ENCODE measurements at regions not wholly inside any gene's neighbourhood (a gene's known extent, or its start where the extent isn't known, plus 50 kb on each side); places are given as distances from the start of the nearest gene placed in this dataset.
A peak's percentile ranks its signal among the peaks of the same experiment; 100 is the strongest.

DNA sequence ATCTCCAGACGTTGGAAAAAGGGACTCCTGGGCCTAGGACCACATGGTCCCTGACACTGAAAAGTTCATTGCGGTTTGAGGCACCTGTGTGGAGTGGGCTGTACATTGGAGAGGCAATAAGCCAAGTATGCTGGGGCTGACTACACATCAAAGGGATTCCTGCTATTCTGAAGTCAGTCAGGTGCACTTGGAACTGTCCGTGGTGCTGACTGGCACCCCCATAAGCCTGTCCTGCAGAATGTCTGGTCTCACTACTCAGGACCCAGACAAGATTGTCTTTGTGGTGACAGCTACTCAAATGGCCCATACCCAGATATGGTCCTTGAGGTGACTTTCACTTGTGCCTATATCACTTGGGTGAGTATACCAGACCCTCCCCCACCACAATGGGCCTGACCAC is 150.6 kb downstream of the RWDD3 start (continued):
- TF ChIP-seq, protein P1, sequence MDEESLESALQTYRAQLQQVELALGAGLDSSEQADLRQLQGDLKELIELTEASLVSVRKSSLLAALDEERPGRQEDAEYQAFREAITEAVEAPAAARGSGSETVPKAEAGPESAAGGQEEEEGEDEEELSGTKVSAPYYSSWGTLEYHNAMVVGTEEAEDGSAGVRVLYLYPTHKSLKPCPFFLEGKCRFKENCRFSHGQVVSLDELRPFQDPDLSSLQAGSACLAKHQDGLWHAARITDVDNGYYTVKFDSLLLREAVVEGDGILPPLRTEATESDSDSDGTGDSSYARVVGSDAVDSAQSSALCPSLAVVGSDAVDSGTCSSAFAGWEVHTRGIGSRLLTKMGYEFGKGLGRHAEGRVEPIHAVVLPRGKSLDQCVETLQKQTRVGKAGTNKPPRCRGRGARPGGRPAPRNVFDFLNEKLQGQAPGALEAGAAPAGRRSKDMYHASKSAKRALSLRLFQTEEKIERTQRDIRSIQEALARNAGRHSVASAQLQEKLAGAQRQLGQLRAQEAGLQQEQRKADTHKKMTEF (CRISPR knock-in tag; IDR thresholded peaks at IDR 0.05), result no peak
- TF ChIP-seq YEATS2 (CRISPR knock-in tag; IDR thresholded peaks at IDR 0.05; ENCODE audit: borderline replicate concordance) (no peak), ZNF749 (CRISPR knock-in tag; IDR thresholded peaks at IDR 0.05; ENCODE audit: borderline replicate concordance) (no peak), ZNF652 (CRISPR knock-in tag; IDR thresholded peaks at IDR 0.05; ENCODE audit: borderline replicate concordance, low read depth) (no peak), MAF1 (CRISPR knock-in tag; IDR thresholded peaks at IDR 0.05; ENCODE audit: borderline replicate concordance) (no peak), EHMT2 (IDR thresholded peaks at IDR 0.05; ENCODE audit: borderline replicate concordance, low read depth, low read length) (peak; percentile 91; the same call in 1 of the 2 replicates), ZNF644 (CRISPR knock-in tag; IDR thresholded peaks at IDR 0.05; ENCODE audit: low read depth) (no peak), TEAD2 (CRISPR knock-in tag; IDR thresholded peaks at IDR 0.05) (no peak), NR2F1 (CRISPR knock-in tag; IDR thresholded peaks at IDR 0.05) (no peak), ADNP (CRISPR knock-in tag; IDR thresholded peaks at IDR 0.05) (no peak), ZNF713 (CRISPR knock-in tag; IDR thresholded peaks at IDR 0.05) (no peak), BORCS8-MEF2B (CRISPR knock-in tag; IDR thresholded peaks at IDR 0.05) (no peak), RARA (CRISPR knock-in tag; IDR thresholded peaks at IDR 0.05) (0 out of 2 replicates have a peak, but pooled peaks have one; percentile 5), ZFP90 (CRISPR knock-in tag; IDR thresholded peaks at IDR 0.05; ENCODE audit: borderline replicate concordance) (no peak), ZNF792 (CRISPR knock-in tag; IDR thresholded peaks at IDR 0.05) (0 out of 2 replicates have a peak, but pooled peaks have one; percentile 38), SMYD3 (CRISPR knock-in tag; IDR thresholded peaks at IDR 0.05) (no peak), SSRP1 (CRISPR knock-in tag; IDR thresholded peaks at IDR 0.05) (no peak)
- TF ChIP-seq, protein P2, sequence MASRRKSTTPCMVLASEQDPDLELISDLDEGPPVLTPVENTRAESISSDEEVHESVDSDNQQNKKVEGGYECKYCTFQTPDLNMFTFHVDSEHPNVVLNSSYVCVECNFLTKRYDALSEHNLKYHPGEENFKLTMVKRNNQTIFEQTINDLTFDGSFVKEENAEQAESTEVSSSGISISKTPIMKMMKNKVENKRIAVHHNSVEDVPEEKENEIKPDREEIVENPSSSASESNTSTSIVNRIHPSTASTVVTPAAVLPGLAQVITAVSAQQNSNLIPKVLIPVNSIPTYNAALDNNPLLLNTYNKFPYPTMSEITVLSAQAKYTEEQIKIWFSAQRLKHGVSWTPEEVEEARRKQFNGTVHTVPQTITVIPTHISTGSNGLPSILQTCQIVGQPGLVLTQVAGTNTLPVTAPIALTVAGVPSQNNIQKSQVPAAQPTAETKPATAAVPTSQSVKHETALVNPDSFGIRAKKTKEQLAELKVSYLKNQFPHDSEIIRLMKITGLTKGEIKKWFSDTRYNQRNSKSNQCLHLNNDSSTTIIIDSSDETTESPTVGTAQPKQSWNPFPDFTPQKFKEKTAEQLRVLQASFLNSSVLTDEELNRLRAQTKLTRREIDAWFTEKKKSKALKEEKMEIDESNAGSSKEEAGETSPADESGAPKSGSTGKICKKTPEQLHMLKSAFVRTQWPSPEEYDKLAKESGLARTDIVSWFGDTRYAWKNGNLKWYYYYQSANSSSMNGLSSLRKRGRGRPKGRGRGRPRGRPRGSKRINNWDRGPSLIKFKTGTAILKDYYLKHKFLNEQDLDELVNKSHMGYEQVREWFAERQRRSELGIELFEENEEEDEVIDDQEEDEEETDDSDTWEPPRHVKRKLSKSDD (CRISPR knock-in tag; IDR thresholded peaks at IDR 0.05; ENCODE audit: low read depth), result no peak
- TF ChIP-seq, protein P3, sequence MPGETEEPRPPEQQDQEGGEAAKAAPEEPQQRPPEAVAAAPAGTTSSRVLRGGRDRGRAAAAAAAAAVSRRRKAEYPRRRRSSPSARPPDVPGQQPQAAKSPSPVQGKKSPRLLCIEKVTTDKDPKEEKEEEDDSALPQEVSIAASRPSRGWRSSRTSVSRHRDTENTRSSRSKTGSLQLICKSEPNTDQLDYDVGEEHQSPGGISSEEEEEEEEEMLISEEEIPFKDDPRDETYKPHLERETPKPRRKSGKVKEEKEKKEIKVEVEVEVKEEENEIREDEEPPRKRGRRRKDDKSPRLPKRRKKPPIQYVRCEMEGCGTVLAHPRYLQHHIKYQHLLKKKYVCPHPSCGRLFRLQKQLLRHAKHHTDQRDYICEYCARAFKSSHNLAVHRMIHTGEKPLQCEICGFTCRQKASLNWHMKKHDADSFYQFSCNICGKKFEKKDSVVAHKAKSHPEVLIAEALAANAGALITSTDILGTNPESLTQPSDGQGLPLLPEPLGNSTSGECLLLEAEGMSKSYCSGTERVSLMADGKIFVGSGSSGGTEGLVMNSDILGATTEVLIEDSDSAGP (CRISPR knock-in tag; IDR thresholded peaks at IDR 0.05; ENCODE audit: borderline replicate concordance), result no peak
